ENCODE measurements at regions not wholly inside any gene's neighbourhood (a gene's known extent, or its start where the extent isn't known, plus 50 kb on each side); places are given as distances from the start of the nearest gene placed in this dataset.

DNA sequence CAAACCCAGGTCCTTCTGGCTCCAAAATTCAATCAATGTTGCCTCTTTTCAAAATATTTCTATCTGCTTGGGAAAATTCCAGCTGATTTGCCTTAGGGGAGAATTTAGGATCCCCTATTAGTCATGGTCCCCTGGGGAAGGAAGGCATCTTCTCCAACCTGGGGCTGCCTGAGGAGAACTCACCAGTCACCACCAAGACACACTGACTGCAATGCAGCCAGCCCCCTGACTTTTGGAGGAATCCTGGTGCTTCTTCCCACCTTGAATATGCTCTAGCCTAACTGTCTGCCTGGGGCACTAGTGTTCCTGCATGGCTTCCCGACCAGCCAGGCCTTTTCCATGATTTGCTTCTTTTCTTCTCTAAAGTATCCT, 71.8 kb upstream of the BCL2L14 start:
- no peak overlapping the region for H3K27ac ChIP-seq (ENCODE audit: low read depth, low read length)

More for the DNA sequence above, 71.8 kb upstream of the BCL2L14 start:
- Histone ChIP-seq H3K4me1 (ENCODE audit: control insufficient read depth in 1 of 2, insufficient read depth in 2 of 2, low read length in 2 of 2) (peaks cover 0 to 4% of the 10 kb centered on the region in 2 experiments; a peak in 1 of 4 replicates), H3K9me2 (ENCODE audit: insufficient read depth) (no peaks in the 10 kb centered on the region), H3K9me3 (ENCODE audit: control insufficient read depth in 1 of 2, insufficient read depth in 1 of 2, low read depth in 1 of 2, low read length in 2 of 2) (no peaks in the 10 kb centered on the region), H3K79me2 (ENCODE audit: insufficient read depth, low read length) (no peaks in the 10 kb centered on the region), H3K9ac (ENCODE audit: low read length) (no peak overlapping the region), H4K20me1 (ENCODE audit: insufficient read depth) (no peaks in the 10 kb centered on the region), H3K4me3 (replicated peaks in 1 of 2; ENCODE audit: low read depth in 1 of 2, low read length in 2 of 2) (no peak overlapping the region), H3K4me2 (ENCODE audit: low read length) (no peak overlapping the region), H3K27me3 (ENCODE audit: insufficient read depth, low read length) (no peaks in the 10 kb centered on the region), H2AFZ (ENCODE audit: low read depth, low read length, poor library complexity, severe bottlenecking) (no peak overlapping the region), H3K36me3 (ENCODE audit: control insufficient read depth in 1 of 2, insufficient read depth in 2 of 2, low read length in 2 of 2) (no peaks in the 10 kb centered on the region)
- ChIA-PET RAD21 (ENCODE audit: low non-redundant PET in 1 of 2, low total read pairs in 2 of 2, uncharacterized antibody in 2 of 2, unreplicated experiment in 2 of 2) (no interaction called here), POLR2A (no interaction called here), CTCF (no interaction called here)
- BruUV-seq (replicated peaks), result no TSS peak
- TF ChIP-seq CBX3 (IDR thresholded peaks at IDR 0.05; ENCODE audit: low read depth) (no peak), SRF (IDR thresholded peaks at IDR 0.05; ENCODE audit: low read depth) (no peak), ELF1 (IDR thresholded peaks at IDR 0.05; ENCODE audit: borderline replicate concordance, low read depth) (no peak), POLR2AphosphoS5 (IDR thresholded peaks at IDR 0.05; ENCODE audit: low read depth, low read length) (no peak), JUND (IDR thresholded peaks at IDR 0.05) (no peak), ZFX (IDR thresholded peaks at IDR 0.05) (no peak), SIN3A (IDR thresholded peaks at IDR 0.05; ENCODE audit: low read depth) (no peak), SP1 (IDR thresholded peaks at IDR 0.05; ENCODE audit: low read depth) (no peak), TCF7L2 (IDR thresholded peaks at IDR 0.05; ENCODE audit: borderline replicate concordance, extremely low read depth, insufficient read depth, insufficient read length) (no peak), EZH2phosphoT487 (IDR thresholded peaks at IDR 0.05; ENCODE audit: borderline replicate concordance) (no peak), MAX (IDR thresholded peaks at IDR 0.05) (no peak), ATF3 (IDR thresholded peaks at IDR 0.05) (no peak), YY1 (IDR thresholded peaks at IDR 0.05; ENCODE audit: extremely low read depth, insufficient replicate concordance, low read depth, low read length) (no peak), ZNF274 (IDR thresholded peaks at IDR 0.05; ENCODE audit: low read depth, low read length) (no peak), POLR2A (IDR thresholded peaks at IDR 0.05; ENCODE audit: borderline replicate concordance, extremely low read depth, insufficient read depth, insufficient read length) (no peak), EGR1 (IDR thresholded peaks at IDR 0.05; ENCODE audit: low read depth) (no peak)
- TF ChIP-seq, protein P1, sequence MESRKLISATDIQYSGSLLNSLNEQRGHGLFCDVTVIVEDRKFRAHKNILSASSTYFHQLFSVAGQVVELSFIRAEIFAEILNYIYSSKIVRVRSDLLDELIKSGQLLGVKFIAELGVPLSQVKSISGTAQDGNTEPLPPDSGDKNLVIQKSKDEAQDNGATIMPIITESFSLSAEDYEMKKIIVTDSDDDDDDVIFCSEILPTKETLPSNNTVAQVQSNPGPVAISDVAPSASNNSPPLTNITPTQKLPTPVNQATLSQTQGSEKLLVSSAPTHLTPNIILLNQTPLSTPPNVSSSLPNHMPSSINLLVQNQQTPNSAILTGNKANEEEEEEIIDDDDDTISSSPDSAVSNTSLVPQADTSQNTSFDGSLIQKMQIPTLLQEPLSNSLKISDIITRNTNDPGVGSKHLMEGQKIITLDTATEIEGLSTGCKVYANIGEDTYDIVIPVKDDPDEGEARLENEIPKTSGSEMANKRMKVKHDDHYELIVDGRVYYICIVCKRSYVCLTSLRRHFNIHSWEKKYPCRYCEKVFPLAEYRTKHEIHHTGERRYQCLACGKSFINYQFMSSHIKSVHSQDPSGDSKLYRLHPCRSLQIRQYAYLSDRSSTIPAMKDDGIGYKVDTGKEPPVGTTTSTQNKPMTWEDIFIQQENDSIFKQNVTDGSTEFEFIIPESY (IDR thresholded peaks at IDR 0.05; ENCODE audit: extremely low read depth, insufficient replicate concordance, low read length), result no peak
- TF ChIP-seq, protein P2, sequence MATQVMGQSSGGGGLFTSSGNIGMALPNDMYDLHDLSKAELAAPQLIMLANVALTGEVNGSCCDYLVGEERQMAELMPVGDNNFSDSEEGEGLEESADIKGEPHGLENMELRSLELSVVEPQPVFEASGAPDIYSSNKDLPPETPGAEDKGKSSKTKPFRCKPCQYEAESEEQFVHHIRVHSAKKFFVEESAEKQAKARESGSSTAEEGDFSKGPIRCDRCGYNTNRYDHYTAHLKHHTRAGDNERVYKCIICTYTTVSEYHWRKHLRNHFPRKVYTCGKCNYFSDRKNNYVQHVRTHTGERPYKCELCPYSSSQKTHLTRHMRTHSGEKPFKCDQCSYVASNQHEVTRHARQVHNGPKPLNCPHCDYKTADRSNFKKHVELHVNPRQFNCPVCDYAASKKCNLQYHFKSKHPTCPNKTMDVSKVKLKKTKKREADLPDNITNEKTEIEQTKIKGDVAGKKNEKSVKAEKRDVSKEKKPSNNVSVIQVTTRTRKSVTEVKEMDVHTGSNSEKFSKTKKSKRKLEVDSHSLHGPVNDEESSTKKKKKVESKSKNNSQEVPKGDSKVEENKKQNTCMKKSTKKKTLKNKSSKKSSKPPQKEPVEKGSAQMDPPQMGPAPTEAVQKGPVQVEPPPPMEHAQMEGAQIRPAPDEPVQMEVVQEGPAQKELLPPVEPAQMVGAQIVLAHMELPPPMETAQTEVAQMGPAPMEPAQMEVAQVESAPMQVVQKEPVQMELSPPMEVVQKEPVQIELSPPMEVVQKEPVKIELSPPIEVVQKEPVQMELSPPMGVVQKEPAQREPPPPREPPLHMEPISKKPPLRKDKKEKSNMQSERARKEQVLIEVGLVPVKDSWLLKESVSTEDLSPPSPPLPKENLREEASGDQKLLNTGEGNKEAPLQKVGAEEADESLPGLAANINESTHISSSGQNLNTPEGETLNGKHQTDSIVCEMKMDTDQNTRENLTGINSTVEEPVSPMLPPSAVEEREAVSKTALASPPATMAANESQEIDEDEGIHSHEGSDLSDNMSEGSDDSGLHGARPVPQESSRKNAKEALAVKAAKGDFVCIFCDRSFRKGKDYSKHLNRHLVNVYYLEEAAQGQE (IDR thresholded peaks at IDR 0.05; ENCODE audit: low read depth), result no peak
- TF ChIP-seq, protein P3, sequence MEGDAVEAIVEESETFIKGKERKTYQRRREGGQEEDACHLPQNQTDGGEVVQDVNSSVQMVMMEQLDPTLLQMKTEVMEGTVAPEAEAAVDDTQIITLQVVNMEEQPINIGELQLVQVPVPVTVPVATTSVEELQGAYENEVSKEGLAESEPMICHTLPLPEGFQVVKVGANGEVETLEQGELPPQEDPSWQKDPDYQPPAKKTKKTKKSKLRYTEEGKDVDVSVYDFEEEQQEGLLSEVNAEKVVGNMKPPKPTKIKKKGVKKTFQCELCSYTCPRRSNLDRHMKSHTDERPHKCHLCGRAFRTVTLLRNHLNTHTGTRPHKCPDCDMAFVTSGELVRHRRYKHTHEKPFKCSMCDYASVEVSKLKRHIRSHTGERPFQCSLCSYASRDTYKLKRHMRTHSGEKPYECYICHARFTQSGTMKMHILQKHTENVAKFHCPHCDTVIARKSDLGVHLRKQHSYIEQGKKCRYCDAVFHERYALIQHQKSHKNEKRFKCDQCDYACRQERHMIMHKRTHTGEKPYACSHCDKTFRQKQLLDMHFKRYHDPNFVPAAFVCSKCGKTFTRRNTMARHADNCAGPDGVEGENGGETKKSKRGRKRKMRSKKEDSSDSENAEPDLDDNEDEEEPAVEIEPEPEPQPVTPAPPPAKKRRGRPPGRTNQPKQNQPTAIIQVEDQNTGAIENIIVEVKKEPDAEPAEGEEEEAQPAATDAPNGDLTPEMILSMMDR (IDR thresholded peaks at IDR 0.05 in 2 of 3, conservative IDR thresholded peaks at IDR 0.05 in 1 of 3; ENCODE audit: borderline replicate concordance in 1 of 3, insufficient read depth in 1 of 3, low read depth in 2 of 3, low read length in 2 of 3), result no peak
- intact Hi-C loops (cut with micrococcal nuclease), result no loop called here
- no peak for DNase-seq (ENCODE audit: low read depth, low spot score)
- no peak for ATAC-seq
